GM12878 (cell line): ENCODE measurements at regions not wholly inside any gene's neighbourhood (a gene's known extent, or its start where the extent isn't known, plus 50 kb on each side); places are given as distances from the start of the nearest gene placed in this dataset.

ENCODE experiments used
- ATAC-seq: fragments of 200-7000 bp; cut with Tn5 transposase; 3 replicates; pipeline ENCODE4 v1.9.1; 2020; ENCODE audit warnings: mild to moderate bottlenecking, moderate library complexity
- BruUV-seq: library from RNA; stranded (reverse); fragments of 400-500 nt; replicated peaks from 2 replicates; lab custom pipeline; 2021; lab: Mats Ljungman, UMichigan
- CTCF ChIA-PET: fragments of 300-600 bp; sonication (Branson Sonifier 250); formaldehyde crosslinking; extraction: SDS; loops from one replicate; lab custom pipeline; 2021; ENCODE audit warnings: inconsistent platforms; lab: Yijun Ruan, JAX
- POLR2A ChIA-PET: fragments of 350-600 bp; formaldehyde crosslinking; extraction: SDS; loops from one replicate; lab custom pipeline; 2021; ENCODE audit warnings: inconsistent platforms; lab: Charles Lee
- RAD21 ChIA-PET: fragments of 300-600 bp; sonication (Branson Sonifier 250); formaldehyde crosslinking; loops from one replicate; lab custom pipeline; 2023; ENCODE audit warnings: antibody characterized with exemption; ENCODE audit not compliant: unreplicated experiment; lab: Charles Lee
- SMC1A ChIA-PET: fragments of 300-600 bp; sonication (Branson Sonifier 250); formaldehyde crosslinking; loops from one replicate; lab custom pipeline; 2023; ENCODE audit not compliant: unreplicated experiment, uncharacterized antibody; lab: Charles Lee
- DNase-seq: peaks from one replicate; pipeline ENCODE4 v3.0.0-alpha.2; 2011; ENCODE audit warnings: low read depth, low spot score
- FAIRE-seq: peaks from 3 replicates; lab custom pipeline; 2011; peaks lifted over from hg19 to GRCh38; lab: Jason Lieb, UNC
- H2AFZ ChIP-seq: 2 replicates; pipeline ENCODE4 v1.6.0; 2011; ENCODE audit warnings: low read depth, low read length, control low read depth; ENCODE audit not compliant: control insufficient read depth
- H3K27ac ChIP-seq: 2 replicates; pipeline ENCODE4 v1.5.1; 2011; ENCODE audit warnings: control low read depth; ENCODE audit not compliant: control insufficient read depth, insufficient read depth
- H3K27me3 ChIP-seq, 2 experiments: replicated peaks in 1 of 2; 2 replicates each; pipeline versions ENCODE4 v1.6.0 to v1.6.1; 2011; ENCODE audit warnings: low read length in 1 of 2; ENCODE audit not compliant: control insufficient read depth in 2 of 2, insufficient read depth in 2 of 2
- H3K36me3 ChIP-seq, 2 experiments: 2 replicates each; pipeline ENCODE4 v1.5.1; 2011; ENCODE audit warnings: low read length in 1 of 2; ENCODE audit not compliant: control insufficient read depth in 2 of 2, insufficient read depth in 2 of 2
- H3K4me1 ChIP-seq: 2 replicates; pipeline ENCODE4 v1.6.1; 2011; ENCODE audit warnings: mild to moderate bottlenecking, low read length, moderate library complexity, mixed read lengths; ENCODE audit not compliant: control insufficient read depth, insufficient read depth
- H3K4me2 ChIP-seq: 2 replicates; pipeline ENCODE4 v1.6.0; 2011; ENCODE audit warnings: control low read depth; ENCODE audit not compliant: control insufficient read depth, insufficient read depth
- H3K4me3 ChIP-seq: fragments of 200-600 bp; sonication (generic); 2 replicates; pipeline ENCODE4 v1.5.1; 2016
- H3K79me2 ChIP-seq: 2 replicates; pipeline ENCODE4 v1.6.0; 2011; ENCODE audit warnings: low read length; ENCODE audit not compliant: control insufficient read depth, insufficient read depth
- H3K9ac ChIP-seq: 2 replicates; pipeline ENCODE4 v1.8.0; 2011; ENCODE audit warnings: low read length, control low read depth, mixed read lengths; ENCODE audit not compliant: control insufficient read depth, insufficient read depth
- H3K9me3 ChIP-seq: replicated peaks from 3 replicates; pipeline ENCODE4 v1.5.1; 2011; ENCODE audit warnings: mild to moderate bottlenecking, low read length; ENCODE audit not compliant: control insufficient read depth, insufficient read depth
- H4K20me1 ChIP-seq: 2 replicates; pipeline ENCODE4 v1.6.0; 2011; ENCODE audit not compliant: control insufficient read depth, insufficient read depth
- BCL11A ChIP-seq: IDR thresholded peaks from 2 replicates; pipeline ENCODE4 v1.6.1; 2011; ENCODE audit warnings: low read depth, low read length
- CHD2 ChIP-seq: IDR thresholded peaks from 2 replicates; pipeline ENCODE4 v1.6.1; 2011; ENCODE audit warnings: low read depth, low read length, improper control_type of control experiment, borderline replicate concordance
- NR2C2 ChIP-seq: IDR thresholded peaks from 2 replicates; pipeline ENCODE4 v1.6.1; 2011; ENCODE audit warnings: borderline replicate concordance, low read depth; ENCODE audit not compliant: control insufficient read depth, insufficient read length
- POLR2A ChIP-seq: IDR thresholded peaks from 2 replicates; pipeline ENCODE4 v1.6.1; 2011; ENCODE audit warnings: low read depth, mild to moderate bottlenecking, low read length
- RAD21 ChIP-seq: IDR thresholded peaks from 2 replicates; pipeline ENCODE4 v1.6.1; 2011; ENCODE audit warnings: mild to moderate bottlenecking, low read depth, low read length, moderate library complexity; ENCODE audit not compliant: insufficient read depth
- RELA ChIP-seq: fragments of 450-650 bp; IDR thresholded peaks from 2 replicates; pipeline ENCODE4 v1.8.0; 2014; ENCODE audit warnings: borderline replicate concordance; ENCODE audit not compliant: partially characterized antibody
- TBL1XR1 ChIP-seq: IDR thresholded peaks from 2 replicates; pipeline ENCODE4 v1.6.1; 2012; ENCODE audit warnings: low read depth, low read length, improper control_type of control experiment
- YBX1 ChIP-seq: fragments of 450-650 bp; IDR thresholded peaks from 2 replicates; pipeline ENCODE4 v1.6.1; 2016; ENCODE audit warnings: antibody characterized with exemption
- WGBS: methylation state at CpG from one replicate; pipeline ENCODE4 v1.1.6; 2016; ENCODE audit warnings: low lambda C conversion rate; ENCODE audit not compliant: insufficient replicate concordance, insufficient coverage; ENCODE audit errors: missing lambda C conversion rate; 5-methylcytosine and 5-hydroxymethylcytosine counted together
- in situ Hi-C: fragments of 300-500 bp; cut with MboI; formaldehyde crosslinking; loops from 9 replicates; pipeline ENCODE4 v1.14.3; 2018; ENCODE audit warnings: mixed read lengths
- intact Hi-C: fragments of 100-400 bp; cut with micrococcal nuclease; formaldehyde crosslinking; loops from one replicate; pipeline ENCODE4 v1.14.2; 2022; ENCODE audit not compliant: unreplicated experiment
- TF ChIP-seq, protein P1 (sequence below): IDR thresholded peaks from 2 replicates; pipeline ENCODE4 v1.6.1; 2011; ENCODE audit warnings: low read depth, mild to moderate bottlenecking, low read length, moderate library complexity, borderline replicate concordance; ENCODE audit errors: extremely low read depth
- TF ChIP-seq, protein P2 (sequence below): fragments of 150-350 bp; IDR thresholded peaks from 2 replicates; pipeline ENCODE4 v1.6.1; 2016; ENCODE audit warnings: low read depth, low read length
- TF ChIP-seq, protein P3 (sequence below): IDR thresholded peaks from 2 replicates; pipeline ENCODE4 v1.6.1; 2012; ENCODE audit warnings: low read length, inconsistent platforms
- TF ChIP-seq, protein P4 (sequence below): fragments of 150-350 bp; IDR thresholded peaks from 2 replicates; pipeline ENCODE4 v1.6.1; 2014; ENCODE audit warnings: mild to moderate bottlenecking, low read depth, low read length
- TF ChIP-seq, protein P5 (sequence below): fragments of 450-650 bp; IDR thresholded peaks from 2 replicates; pipeline ENCODE4 v1.6.1; 2017; ENCODE audit warnings: mild to moderate bottlenecking, low read depth, inconsistent platforms; ENCODE audit not compliant: poor library complexity, severe bottlenecking

DNA sequence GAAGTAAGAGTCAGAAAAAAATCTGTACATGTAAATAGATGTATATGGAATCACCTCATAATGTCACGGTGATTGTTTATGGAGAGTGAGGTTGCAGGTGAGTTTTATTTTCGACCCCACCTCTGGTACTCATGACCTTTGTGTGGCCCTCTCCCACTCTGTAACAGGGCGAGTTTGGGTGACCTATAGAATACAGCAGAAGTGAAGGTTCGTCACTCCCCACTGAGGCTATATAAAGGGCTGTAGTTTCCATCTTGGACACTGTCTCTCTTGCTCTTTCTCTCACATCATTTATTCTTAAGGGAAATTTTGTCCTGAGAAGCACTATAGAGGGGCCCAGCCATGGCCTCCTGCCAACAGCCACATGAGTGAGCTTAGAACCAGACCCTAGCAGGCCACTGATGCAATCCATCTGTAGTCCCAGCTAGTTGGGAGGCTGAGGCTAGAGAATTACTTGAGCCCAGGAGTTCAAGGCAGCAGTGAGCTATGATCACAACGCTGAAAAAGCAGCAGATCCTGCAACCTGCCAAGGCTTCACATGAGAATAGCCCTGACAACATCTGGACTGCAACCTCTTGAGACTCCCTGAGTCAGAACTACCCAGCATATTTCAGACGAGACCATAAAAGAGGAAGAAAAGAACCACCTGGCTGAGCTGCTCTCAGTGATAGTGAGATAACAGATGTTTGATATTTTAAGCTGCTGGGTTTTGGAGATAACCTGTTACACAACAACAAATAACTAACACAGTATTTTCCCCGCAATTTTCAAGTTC is 74.3 kb upstream of the SLC1A4 start:
- FAIRE-seq (peak; percentile 69), DNase-seq (peak; percentile 96), ATAC-seq (peak; percentile 68)
- peak overlapping the region; percentile 71 for H3K9ac ChIP-seq
- peaks cover 55% of the 10 kb centered on the region for H3K79me2 ChIP-seq
- no peaks in the 10 kb centered on the region for H3K27me3 ChIP-seq
- RAD21 ChIA-PET = interaction anchor here (0.8 to 13.2 kb wide), 31 partner anchors 9 to 587 kb away, joined by 3 to 389 read pairs (median 5); partner anchors contain the start of genes AFTPH, CEP68 and SLC1A4
- SMC1A ChIA-PET = interaction anchor here (0.6 to 14.1 kb wide), 41 partner anchors 8 to 587 kb away, joined by 3 to 395 read pairs (median 4); partner anchors contain the start of genes CEP68, SERTAD2 and SLC1A4
- POLR2A ChIA-PET = interaction anchor here (0.8 to 16.6 kb wide), 17 partner anchors 9 to 586 kb away, joined by 3 to 377 read pairs (median 5); partner anchors contain the start of genes ACTR2 and CEP68
- H3K27ac ChIP-seq = peak overlapping the region; percentile 81
- CTCF ChIA-PET = interaction anchor here (0.7 to 13.8 kb wide), 23 partner anchors 8 to 584 kb away, joined by 3 to 413 read pairs (median 5); partner anchors contain the start of gene CEP68
- peak overlapping the region; percentile 41 for H3K4me3 ChIP-seq
- in situ Hi-C loops = loop anchor here (5.0 to 25.0 kb wide), 2 partner anchors 122 to 647 kb away; no protein-coding TSS in a partner anchor
- intact Hi-C loops = loop anchor here (2.0 to 10.0 kb wide), 3 partner anchors 42 to 310 kb away; partner anchors contain the start of genes ACTR2 and SERTAD2
- peak overlapping the region; percentile 82 for H3K4me2 ChIP-seq
- H4K20me1 ChIP-seq = no peaks in the 10 kb centered on the region
- H3K36me3 ChIP-seq = peaks cover 2 to 5% of the 10 kb centered on the region in 2 experiments; a peak in 2 of 4 replicates
- H2AFZ ChIP-seq = no peak overlapping the region
- peaks cover 62% of the 10 kb centered on the region for H3K4me1 ChIP-seq
- BruUV-seq = TSS peak; percentile 57
- peaks cover 5% of the 10 kb centered on the region; the same call in 2 of the 3 replicates for H3K9me3 ChIP-seq
- 0% methylated on average over 7 of the region's 7 CpGs for WGBS
- TF ChIP-seq CHD2 (no peak), YBX1 (no peak), POLR2A (peak; percentile 72), NR2C2 (no peak), TBL1XR1 (peak; percentile 43; the same call in 1 of the 2 replicates), BCL11A (peak; percentile 90), RELA (no peak), RAD21 (no peak)
- TF ChIP-seq, protein P1, sequence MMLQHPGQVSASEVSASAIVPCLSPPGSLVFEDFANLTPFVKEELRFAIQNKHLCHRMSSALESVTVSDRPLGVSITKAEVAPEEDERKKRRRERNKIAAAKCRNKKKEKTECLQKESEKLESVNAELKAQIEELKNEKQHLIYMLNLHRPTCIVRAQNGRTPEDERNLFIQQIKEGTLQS = no peak
- TF ChIP-seq, protein P2, sequence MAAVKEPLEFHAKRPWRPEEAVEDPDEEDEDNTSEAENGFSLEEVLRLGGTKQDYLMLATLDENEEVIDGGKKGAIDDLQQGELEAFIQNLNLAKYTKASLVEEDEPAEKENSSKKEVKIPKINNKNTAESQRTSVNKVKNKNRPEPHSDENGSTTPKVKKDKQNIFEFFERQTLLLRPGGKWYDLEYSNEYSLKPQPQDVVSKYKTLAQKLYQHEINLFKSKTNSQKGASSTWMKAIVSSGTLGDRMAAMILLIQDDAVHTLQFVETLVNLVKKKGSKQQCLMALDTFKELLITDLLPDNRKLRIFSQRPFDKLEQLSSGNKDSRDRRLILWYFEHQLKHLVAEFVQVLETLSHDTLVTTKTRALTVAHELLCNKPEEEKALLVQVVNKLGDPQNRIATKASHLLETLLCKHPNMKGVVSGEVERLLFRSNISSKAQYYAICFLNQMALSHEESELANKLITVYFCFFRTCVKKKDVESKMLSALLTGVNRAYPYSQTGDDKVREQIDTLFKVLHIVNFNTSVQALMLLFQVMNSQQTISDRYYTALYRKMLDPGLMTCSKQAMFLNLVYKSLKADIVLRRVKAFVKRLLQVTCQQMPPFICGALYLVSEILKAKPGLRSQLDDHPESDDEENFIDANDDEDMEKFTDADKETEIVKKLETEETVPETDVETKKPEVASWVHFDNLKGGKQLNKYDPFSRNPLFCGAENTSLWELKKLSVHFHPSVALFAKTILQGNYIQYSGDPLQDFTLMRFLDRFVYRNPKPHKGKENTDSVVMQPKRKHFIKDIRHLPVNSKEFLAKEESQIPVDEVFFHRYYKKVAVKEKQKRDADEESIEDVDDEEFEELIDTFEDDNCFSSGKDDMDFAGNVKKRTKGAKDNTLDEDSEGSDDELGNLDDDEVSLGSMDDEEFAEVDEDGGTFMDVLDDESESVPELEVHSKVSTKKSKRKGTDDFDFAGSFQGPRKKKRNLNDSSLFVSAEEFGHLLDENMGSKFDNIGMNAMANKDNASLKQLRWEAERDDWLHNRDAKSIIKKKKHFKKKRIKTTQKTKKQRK = no peak
- TF ChIP-seq, protein P3, sequence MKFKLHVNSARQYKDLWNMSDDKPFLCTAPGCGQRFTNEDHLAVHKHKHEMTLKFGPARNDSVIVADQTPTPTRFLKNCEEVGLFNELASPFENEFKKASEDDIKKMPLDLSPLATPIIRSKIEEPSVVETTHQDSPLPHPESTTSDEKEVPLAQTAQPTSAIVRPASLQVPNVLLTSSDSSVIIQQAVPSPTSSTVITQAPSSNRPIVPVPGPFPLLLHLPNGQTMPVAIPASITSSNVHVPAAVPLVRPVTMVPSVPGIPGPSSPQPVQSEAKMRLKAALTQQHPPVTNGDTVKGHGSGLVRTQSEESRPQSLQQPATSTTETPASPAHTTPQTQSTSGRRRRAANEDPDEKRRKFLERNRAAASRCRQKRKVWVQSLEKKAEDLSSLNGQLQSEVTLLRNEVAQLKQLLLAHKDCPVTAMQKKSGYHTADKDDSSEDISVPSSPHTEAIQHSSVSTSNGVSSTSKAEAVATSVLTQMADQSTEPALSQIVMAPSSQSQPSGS = peak; percentile 96
- TF ChIP-seq, protein P4, sequence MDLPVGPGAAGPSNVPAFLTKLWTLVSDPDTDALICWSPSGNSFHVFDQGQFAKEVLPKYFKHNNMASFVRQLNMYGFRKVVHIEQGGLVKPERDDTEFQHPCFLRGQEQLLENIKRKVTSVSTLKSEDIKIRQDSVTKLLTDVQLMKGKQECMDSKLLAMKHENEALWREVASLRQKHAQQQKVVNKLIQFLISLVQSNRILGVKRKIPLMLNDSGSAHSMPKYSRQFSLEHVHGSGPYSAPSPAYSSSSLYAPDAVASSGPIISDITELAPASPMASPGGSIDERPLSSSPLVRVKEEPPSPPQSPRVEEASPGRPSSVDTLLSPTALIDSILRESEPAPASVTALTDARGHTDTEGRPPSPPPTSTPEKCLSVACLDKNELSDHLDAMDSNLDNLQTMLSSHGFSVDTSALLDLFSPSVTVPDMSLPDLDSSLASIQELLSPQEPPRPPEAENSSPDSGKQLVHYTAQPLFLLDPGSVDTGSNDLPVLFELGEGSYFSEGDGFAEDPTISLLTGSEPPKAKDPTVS = no peak
- TF ChIP-seq, protein P5, sequence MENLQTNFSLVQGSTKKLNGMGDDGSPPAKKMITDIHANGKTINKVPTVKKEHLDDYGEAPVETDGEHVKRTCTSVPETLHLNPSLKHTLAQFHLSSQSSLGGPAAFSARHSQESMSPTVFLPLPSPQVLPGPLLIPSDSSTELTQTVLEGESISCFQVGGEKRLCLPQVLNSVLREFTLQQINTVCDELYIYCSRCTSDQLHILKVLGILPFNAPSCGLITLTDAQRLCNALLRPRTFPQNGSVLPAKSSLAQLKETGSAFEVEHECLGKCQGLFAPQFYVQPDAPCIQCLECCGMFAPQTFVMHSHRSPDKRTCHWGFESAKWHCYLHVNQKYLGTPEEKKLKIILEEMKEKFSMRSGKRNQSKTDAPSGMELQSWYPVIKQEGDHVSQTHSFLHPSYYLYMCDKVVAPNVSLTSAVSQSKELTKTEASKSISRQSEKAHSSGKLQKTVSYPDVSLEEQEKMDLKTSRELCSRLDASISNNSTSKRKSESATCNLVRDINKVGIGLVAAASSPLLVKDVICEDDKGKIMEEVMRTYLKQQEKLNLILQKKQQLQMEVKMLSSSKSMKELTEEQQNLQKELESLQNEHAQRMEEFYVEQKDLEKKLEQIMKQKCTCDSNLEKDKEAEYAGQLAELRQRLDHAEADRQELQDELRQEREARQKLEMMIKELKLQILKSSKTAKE = peak; percentile 82
